SK-N-SH (cell line): ENCODE measurements at regions not wholly inside any gene's neighbourhood (a gene's known extent, or its start where the extent isn't known, plus 50 kb on each side); places are given as distances from the start of the nearest gene placed in this dataset.

Experiments used
- CTCF ChIA-PET: fragments of 300-600, 350-600 bp; formaldehyde crosslinking; extraction: SDS; loops from one replicate; lab custom pipeline; 2021; lab: Yijun Ruan, JAX
- POLR2A ChIA-PET: fragments of 350-600 bp; sonication (Branson Sonifier 250); formaldehyde crosslinking; extraction: SDS; loops from one replicate; lab custom pipeline; 2020; ENCODE audit warnings: antibody characterized with exemption, inconsistent platforms; lab: Yijun Ruan, JAX
- DNase-seq: peaks from one replicate; pipeline ENCODE4 v3.0.0; 2012
- H2AFZ ChIP-seq: fragments of 200-600 bp; sonication (generic); 2 replicates; pipeline ENCODE4 v1.8.1; 2016; ENCODE audit warnings: antibody characterized with exemption, mild to moderate bottlenecking, low read depth
- H3F3A ChIP-seq: fragments of 200-600 bp; sonication (generic); replicated peaks from 2 replicates; pipeline ENCODE3; 2016; ENCODE audit warnings: antibody characterized with exemption, mild to moderate bottlenecking; ENCODE audit not compliant: insufficient read depth
- H3K27ac ChIP-seq, 2 experiments: fragments of 200-500 bp in 1 of 2; fragments of 200-600 bp in 1 of 2; sonication (Bioruptor generic) in 1 of 2; sonication (generic), shearing (Covaris generic) in 1 of 2; 2 replicates each; pipeline versions ENCODE4 v1.5.1 to v1.6.1; 2014 to 2016; ENCODE audit warnings: low read depth in 2 of 2, inconsistent platforms in 1 of 2, low read length in 1 of 2, mild to moderate bottlenecking in 1 of 2, mixed read lengths in 1 of 2
- H3K27me3 ChIP-seq: fragments of 200-600 bp; sonication (generic), shearing (Covaris generic); 2 replicates; pipeline ENCODE4 v1.6.1; 2016; ENCODE audit warnings: mixed run types; ENCODE audit not compliant: insufficient read depth
- H3K36me3 ChIP-seq, 2 experiments: fragments of 200-500 bp in 1 of 2; fragments of 200-600 bp in 1 of 2; sonication (Bioruptor generic) in 1 of 2; sonication (generic) in 1 of 2; replicated peaks in 1 of 2; 2 replicates each; pipeline versions ENCODE3 to v1.5.1; 2014 to 2016; ENCODE audit warnings: low read length in 1 of 2, mild to moderate bottlenecking in 1 of 2; ENCODE audit not compliant: insufficient read depth in 2 of 2, control insufficient read depth in 1 of 2
- H3K4me1 ChIP-seq, 2 experiments: fragments of 200-500 bp in 1 of 2; fragments of 200-600 bp in 1 of 2; sonication (Bioruptor generic) in 1 of 2; sonication (generic), shearing (Covaris generic) in 1 of 2; 2 replicates each; pipeline versions ENCODE4 v1.5.1 to v1.6.1; 2014 to 2016; ENCODE audit warnings: low read depth in 1 of 2, low read length in 1 of 2, mixed run types in 1 of 2; ENCODE audit not compliant: insufficient read depth in 2 of 2, control insufficient read depth in 1 of 2
- H3K4me2 ChIP-seq: fragments of 200-600 bp; sonication (generic), shearing (Covaris generic); 2 replicates; pipeline ENCODE4 v1.6.1; 2017; ENCODE audit warnings: mixed run types
- H3K4me3 ChIP-seq, 2 experiments: fragments of 200-500 bp in 1 of 2; fragments of 200-600 bp in 1 of 2; sonication (Bioruptor generic) in 1 of 2; sonication (generic), shearing (Covaris generic) in 1 of 2; 2 replicates each; pipeline versions ENCODE4 v1.5.1 to v1.8.1; 2014 to 2016; ENCODE audit warnings: low read depth in 2 of 2, inconsistent platforms in 1 of 2, low read length in 1 of 2, mild to moderate bottlenecking in 1 of 2, mixed read lengths in 1 of 2, moderate library complexity in 1 of 2
- H3K79me2 ChIP-seq: fragments of 200-600 bp; sonication (generic); 2 replicates; pipeline ENCODE4 v1.8.1; 2017; ENCODE audit warnings: mild to moderate bottlenecking; ENCODE audit not compliant: insufficient read depth
- H3K9ac ChIP-seq: fragments of 200-600 bp; sonication (generic); 2 replicates; pipeline ENCODE4 v1.6.1; 2017; ENCODE audit warnings: mixed run types
- H3K9me2 ChIP-seq: fragments of 200-600 bp; sonication (generic); 2 replicates; pipeline ENCODE4 v1.6.1; 2017; ENCODE audit warnings: mixed run types
- H3K9me3 ChIP-seq: fragments of 200-600 bp; sonication (generic); 2 replicates; pipeline ENCODE4 v1.6.1; 2017; ENCODE audit warnings: mixed run types, mild to moderate bottlenecking, moderate library complexity
- H4K20me1 ChIP-seq: fragments of 200-600 bp; sonication (generic); 2 replicates; pipeline ENCODE4 v1.6.1; 2017; ENCODE audit warnings: mild to moderate bottlenecking, mixed run types; ENCODE audit not compliant: insufficient read depth
- CHD2 ChIP-seq: fragments of 150-350 bp; IDR thresholded peaks from 2 replicates; pipeline ENCODE4 v1.6.1; 2018; ENCODE audit warnings: low read length; ENCODE audit not compliant: partially characterized antibody
- ELF1 ChIP-seq: IDR thresholded peaks from 2 replicates; pipeline ENCODE4 v1.4.0; 2012
- FOSL2 ChIP-seq: IDR thresholded peaks from 2 replicates; pipeline ENCODE4 v1.4.0; 2012; ENCODE audit warnings: low read depth, mild to moderate bottlenecking, moderate library complexity, borderline replicate concordance
- FOXJ3 ChIP-seq: sonication (generic); formaldehyde crosslinking; IDR thresholded peaks from 2 replicates; pipeline ENCODE4 v1.5.1; 2020; ENCODE audit warnings: mild to moderate bottlenecking, missing genetic modification reagents
- GATA2 ChIP-seq: sonication (generic); formaldehyde crosslinking; IDR thresholded peaks from 2 replicates; pipeline ENCODE4 v1.5.0; 2020; ENCODE audit warnings: mild to moderate bottlenecking, missing genetic modification reagents
- MEF2A ChIP-seq: IDR thresholded peaks from 2 replicates; pipeline ENCODE4 v1.4.0; 2012; ENCODE audit warnings: low read depth, borderline replicate concordance
- MXI1 ChIP-seq: IDR thresholded peaks from 2 replicates; pipeline ENCODE4 v1.6.1; 2012; ENCODE audit warnings: mild to moderate bottlenecking, low read depth, low read length, improper control_type of control experiment
- NRF1 ChIP-seq: IDR thresholded peaks from 2 replicates; pipeline ENCODE4 v1.6.1; 2012; ENCODE audit warnings: low read depth, mild to moderate bottlenecking, low read length
- RAD21 ChIP-seq: IDR thresholded peaks from 2 replicates; pipeline ENCODE4 v1.6.1; 2012; ENCODE audit warnings: mild to moderate bottlenecking, low read length
- RXRA ChIP-seq: IDR thresholded peaks from 2 replicates; pipeline ENCODE4 v1.4.0; 2012; ENCODE audit warnings: low read depth, mild to moderate bottlenecking, borderline replicate concordance
- SIN3A ChIP-seq: IDR thresholded peaks from 2 replicates; pipeline ENCODE4 v1.6.1; 2012; ENCODE audit warnings: low read depth, mild to moderate bottlenecking, low read length, moderate library complexity, borderline replicate concordance
- YY1 ChIP-seq: IDR thresholded peaks from 2 replicates; pipeline ENCODE4 v1.4.0; 2012; ENCODE audit warnings: low read depth, mild to moderate bottlenecking
- WGBS: methylation state at CpG from one replicate; pipeline ENCODE4 v1.1.6; 2017; ENCODE audit warnings: low lambda C conversion rate; 5-methylcytosine and 5-hydroxymethylcytosine counted together
- TF ChIP-seq, protein P1 (sequence below): fragments of 150-350 bp; IDR thresholded peaks from 2 replicates; pipeline ENCODE4 v1.6.1; 2016; ENCODE audit warnings: mild to moderate bottlenecking, low read depth, low read length
- TF ChIP-seq, protein P2 (sequence below): IDR thresholded peaks from 2 replicates; pipeline ENCODE4 v1.4.0; 2012; ENCODE audit warnings: low read depth, borderline replicate concordance
- TF ChIP-seq, protein P3 (sequence below): IDR thresholded peaks from 2 replicates; pipeline ENCODE4 v1.6.1; 2012; ENCODE audit warnings: mild to moderate bottlenecking, low read depth, low read length, moderate library complexity
- TF ChIP-seq, protein P4 (sequence below): fragments of 150-350 bp; IDR thresholded peaks from 2 replicates; pipeline ENCODE4 v1.6.1; 2017; ENCODE audit warnings: antibody characterized with exemption, low read length, low read depth, borderline replicate concordance

DNA sequence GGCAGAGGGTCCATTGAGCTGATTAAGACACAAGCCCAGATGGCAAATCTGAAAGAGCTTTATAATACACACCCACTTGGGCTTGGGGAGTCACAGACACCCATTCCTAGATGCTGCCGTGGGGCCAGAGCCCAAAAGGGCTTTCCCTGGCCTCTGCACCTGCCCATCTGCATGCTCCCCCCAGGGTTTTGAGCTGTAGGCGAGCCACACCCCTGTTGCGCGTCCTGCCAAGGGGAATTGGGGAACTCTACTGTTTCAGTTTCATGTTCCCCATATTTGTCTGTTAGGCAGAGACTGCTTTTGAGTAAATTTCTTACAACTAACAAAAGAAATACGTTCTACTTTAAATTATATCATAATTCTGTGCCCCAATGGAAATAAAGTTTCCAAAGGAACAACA, 52.9 kb upstream of the FNDC1 start (continued):
- TF ChIP-seq FOXJ3 (CRISPR knock-in tag) (no peak), MXI1 (no peak), YY1 (no peak)

DNA sequence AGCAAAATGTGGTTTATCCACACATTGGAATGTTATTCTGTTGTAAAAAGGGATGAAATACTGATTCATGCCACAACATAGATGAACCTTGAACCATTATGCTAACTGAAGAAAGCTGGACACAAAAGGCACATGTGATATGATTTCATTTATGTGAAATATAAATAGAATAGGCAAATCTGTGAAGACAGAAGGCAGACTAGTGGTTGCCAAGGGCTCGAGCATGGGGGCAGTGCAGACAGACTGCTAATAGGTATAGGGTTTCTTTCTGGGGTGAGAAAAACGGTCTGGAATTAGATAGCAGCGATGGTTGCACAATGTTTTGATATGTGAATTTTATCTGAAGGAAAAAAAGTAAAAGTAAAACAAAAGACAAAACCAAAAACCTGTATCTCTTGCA, 54.6 kb upstream of the FNDC1 start:
- H3K27me3 ChIP-seq = peaks cover 16% of the 10 kb centered on the region; the same call in 1 of the 2 replicates
- H3K9me2 ChIP-seq = no peaks in the 10 kb centered on the region
- TF ChIP-seq RXRA = no peak
- no peak for TF ChIP-seq MXI1
- TF ChIP-seq, protein P1, sequence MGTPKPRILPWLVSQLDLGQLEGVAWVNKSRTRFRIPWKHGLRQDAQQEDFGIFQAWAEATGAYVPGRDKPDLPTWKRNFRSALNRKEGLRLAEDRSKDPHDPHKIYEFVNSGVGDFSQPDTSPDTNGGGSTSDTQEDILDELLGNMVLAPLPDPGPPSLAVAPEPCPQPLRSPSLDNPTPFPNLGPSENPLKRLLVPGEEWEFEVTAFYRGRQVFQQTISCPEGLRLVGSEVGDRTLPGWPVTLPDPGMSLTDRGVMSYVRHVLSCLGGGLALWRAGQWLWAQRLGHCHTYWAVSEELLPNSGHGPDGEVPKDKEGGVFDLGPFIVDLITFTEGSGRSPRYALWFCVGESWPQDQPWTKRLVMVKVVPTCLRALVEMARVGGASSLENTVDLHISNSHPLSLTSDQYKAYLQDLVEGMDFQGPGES = no peak
- TF ChIP-seq, protein P2, sequence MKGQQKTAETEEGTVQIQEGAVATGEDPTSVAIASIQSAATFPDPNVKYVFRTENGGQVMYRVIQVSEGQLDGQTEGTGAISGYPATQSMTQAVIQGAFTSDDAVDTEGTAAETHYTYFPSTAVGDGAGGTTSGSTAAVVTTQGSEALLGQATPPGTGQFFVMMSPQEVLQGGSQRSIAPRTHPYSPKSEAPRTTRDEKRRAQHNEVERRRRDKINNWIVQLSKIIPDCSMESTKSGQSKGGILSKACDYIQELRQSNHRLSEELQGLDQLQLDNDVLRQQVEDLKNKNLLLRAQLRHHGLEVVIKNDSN = no peak
- TF ChIP-seq MEF2A = no peak
- CTCF ChIA-PET = interaction anchor here (0.6 to 3.9 kb wide), 6 partner anchors 10 to 73 kb away, joined by 3 to 20 read pairs (median 4); no protein-coding TSS in a partner anchor
- H3K9me3 ChIP-seq = no peaks in the 10 kb centered on the region
- H3K27ac ChIP-seq = no peak overlapping the region
- H3K4me1 ChIP-seq = no peaks in the 10 kb centered on the region
- DNase-seq = no peak
- no peak overlapping the region for H3K4me3 ChIP-seq
- H3F3A ChIP-seq = no peaks in the 10 kb centered on the region
- H4K20me1 ChIP-seq = no peaks in the 10 kb centered on the region
- no peaks in the 10 kb centered on the region for H3K36me3 ChIP-seq
- no peaks in the 10 kb centered on the region for H3K79me2 ChIP-seq
- H2AFZ ChIP-seq = no peak overlapping the region
- WGBS = 15% methylated on average over 3 of the region's 3 CpGs
- H3K9ac ChIP-seq = no peak overlapping the region
- H3K4me2 ChIP-seq = no peak overlapping the region
- POLR2A ChIA-PET = no interaction called here

DNA sequence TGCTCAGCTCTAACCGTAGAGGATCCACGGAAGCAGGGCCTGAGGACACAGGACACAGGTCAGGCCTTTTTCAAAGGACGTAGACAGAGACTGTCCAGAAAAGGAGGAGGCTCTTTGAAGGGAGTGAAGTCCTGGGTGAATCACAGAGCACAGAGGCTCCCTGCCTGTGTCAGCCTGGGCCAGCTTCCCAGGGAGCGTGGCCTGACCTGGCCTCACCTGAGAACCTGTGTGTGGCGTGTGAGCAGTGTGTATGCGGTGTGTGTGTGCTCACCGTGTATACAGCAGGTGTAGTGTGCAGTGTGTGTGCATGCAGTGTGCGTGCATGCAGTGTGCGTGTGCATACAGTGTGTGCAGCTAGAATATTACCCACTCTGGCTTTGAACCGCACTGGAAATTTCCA, 56.0 kb upstream of the FNDC1 start:
- Histone ChIP-seq H3K4me3 (no peak overlapping the region), H3K9me3 (no peaks in the 10 kb centered on the region), H3K27ac (no peak overlapping the region), H3K4me1 (no peaks in the 10 kb centered on the region), H3K27me3 (peaks cover 16% of the 10 kb centered on the region; the same call in 1 of the 2 replicates), H3K9me2 (no peaks in the 10 kb centered on the region), H2AFZ (no peak overlapping the region), H3K36me3 (no peaks in the 10 kb centered on the region), H3K4me2 (no peak overlapping the region), H3K79me2 (no peaks in the 10 kb centered on the region), H3F3A (no peaks in the 10 kb centered on the region), H4K20me1 (no peaks in the 10 kb centered on the region), H3K9ac (no peak overlapping the region)
- ChIA-PET POLR2A (no interaction called here), CTCF (interaction anchor here (1.3 to 2.5 kb wide), 4 partner anchors 9 to 72 kb away, joined by 4 to 13 read pairs (median 6); no protein-coding TSS in a partner anchor)
- TF ChIP-seq RAD21 = no peak
- no peak for TF ChIP-seq NRF1
- TF ChIP-seq, protein P3, sequence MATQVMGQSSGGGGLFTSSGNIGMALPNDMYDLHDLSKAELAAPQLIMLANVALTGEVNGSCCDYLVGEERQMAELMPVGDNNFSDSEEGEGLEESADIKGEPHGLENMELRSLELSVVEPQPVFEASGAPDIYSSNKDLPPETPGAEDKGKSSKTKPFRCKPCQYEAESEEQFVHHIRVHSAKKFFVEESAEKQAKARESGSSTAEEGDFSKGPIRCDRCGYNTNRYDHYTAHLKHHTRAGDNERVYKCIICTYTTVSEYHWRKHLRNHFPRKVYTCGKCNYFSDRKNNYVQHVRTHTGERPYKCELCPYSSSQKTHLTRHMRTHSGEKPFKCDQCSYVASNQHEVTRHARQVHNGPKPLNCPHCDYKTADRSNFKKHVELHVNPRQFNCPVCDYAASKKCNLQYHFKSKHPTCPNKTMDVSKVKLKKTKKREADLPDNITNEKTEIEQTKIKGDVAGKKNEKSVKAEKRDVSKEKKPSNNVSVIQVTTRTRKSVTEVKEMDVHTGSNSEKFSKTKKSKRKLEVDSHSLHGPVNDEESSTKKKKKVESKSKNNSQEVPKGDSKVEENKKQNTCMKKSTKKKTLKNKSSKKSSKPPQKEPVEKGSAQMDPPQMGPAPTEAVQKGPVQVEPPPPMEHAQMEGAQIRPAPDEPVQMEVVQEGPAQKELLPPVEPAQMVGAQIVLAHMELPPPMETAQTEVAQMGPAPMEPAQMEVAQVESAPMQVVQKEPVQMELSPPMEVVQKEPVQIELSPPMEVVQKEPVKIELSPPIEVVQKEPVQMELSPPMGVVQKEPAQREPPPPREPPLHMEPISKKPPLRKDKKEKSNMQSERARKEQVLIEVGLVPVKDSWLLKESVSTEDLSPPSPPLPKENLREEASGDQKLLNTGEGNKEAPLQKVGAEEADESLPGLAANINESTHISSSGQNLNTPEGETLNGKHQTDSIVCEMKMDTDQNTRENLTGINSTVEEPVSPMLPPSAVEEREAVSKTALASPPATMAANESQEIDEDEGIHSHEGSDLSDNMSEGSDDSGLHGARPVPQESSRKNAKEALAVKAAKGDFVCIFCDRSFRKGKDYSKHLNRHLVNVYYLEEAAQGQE = no peak
- TF ChIP-seq SIN3A = no peak
- no peak for TF ChIP-seq GATA2 (CRISPR knock-in tag)
- TF ChIP-seq FOSL2 = no peak
- no peak for TF ChIP-seq CHD2
- no peak for TF ChIP-seq RXRA
- TF ChIP-seq, protein P4, sequence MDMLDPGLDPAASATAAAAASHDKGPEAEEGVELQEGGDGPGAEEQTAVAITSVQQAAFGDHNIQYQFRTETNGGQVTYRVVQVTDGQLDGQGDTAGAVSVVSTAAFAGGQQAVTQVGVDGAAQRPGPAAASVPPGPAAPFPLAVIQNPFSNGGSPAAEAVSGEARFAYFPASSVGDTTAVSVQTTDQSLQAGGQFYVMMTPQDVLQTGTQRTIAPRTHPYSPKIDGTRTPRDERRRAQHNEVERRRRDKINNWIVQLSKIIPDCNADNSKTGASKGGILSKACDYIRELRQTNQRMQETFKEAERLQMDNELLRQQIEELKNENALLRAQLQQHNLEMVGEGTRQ = no peak
- no peak for TF ChIP-seq ELF1
- DNase-seq = no peak
- 78% methylated on average over 9 of the region's 10 CpGs for WGBS
